Stimulated activated CD8-positive, alpha-beta memory T cell treated with anti-CD3 and anti-CD28 coated beads, Interleukin-4, amount 100 ng/mL, for 48 hours (primary cell): ENCODE measurements at regions not wholly inside any gene's neighbourhood (a gene's known extent, or its start where the extent isn't known, plus 50 kb on each side); places are given as distances from the start of the nearest gene placed in this dataset.

Source experiments
- DNase-seq: peaks from one replicate; pipeline ENCODE4 v3.0.0-alpha.2; 2020

DNA sequence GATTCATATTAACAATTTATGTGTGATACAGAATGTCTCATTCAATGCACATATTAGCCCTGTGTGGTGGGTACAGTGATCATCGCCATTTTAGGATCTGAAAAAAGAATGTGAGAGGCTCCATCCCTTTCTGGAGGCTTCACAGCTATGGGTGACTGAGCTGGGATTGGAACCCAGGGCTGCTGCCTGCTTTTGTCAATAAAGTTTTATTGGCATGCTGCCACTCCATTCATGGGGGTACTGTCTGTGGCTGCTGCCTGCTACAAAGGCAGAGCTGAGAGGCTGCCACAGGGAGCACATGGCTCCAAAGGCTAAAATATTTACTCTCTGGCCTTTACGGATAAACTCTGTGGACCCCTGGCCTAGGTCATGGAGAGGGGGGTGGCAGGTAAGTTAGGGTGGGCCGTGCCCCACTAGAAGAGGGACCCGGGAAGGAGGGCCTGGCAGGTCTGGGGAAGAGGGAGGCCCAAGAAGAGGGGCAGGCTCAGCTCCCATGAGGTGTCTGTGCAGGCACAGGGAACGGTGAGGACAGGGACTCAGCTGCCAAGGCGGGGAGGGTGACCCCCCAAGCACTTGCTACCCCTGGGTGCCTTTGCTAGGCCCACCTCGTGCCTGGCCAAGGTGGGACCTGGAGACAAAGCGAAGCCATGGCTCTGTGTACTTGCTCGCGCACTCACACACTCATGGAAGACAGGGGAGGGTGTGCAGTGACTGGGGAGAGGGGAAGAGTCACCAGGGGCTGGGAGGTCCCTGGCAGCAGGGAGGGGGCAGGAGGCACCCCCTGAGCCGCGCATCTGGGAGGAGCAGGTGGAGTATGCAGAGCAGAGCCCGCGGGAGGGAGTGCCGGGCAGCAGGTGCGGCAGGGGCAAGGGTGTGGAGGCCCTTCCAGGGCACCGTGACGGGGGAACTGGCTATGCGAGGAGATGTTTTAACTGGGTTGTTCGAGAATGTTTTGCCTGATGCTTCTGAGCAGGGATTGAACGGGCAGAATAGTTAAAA is 335.3 kb downstream of the CTTN start:
- no peak for DNase-seq

DNA sequence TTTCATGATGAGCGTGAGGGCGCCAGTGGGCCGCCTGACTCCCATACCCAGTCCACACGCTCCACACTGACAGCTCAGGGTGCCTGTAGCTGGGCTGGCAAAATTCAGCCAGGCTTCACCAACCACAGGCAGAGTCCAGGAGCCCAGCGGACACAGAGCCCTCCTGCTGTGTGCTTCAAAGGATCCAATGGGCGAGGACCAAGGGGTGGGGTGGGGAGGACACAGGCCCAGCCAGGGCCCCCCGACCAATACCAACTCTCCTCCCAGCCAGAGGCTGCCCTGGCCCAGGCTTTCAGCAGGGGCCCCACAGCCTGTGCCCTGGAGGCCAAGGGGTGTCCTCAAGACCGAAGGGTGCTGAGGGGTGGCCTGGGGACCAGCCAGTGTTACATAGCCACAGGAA is 336.1 kb downstream of the CTTN start:
- DNase-seq = no peak

DNA sequence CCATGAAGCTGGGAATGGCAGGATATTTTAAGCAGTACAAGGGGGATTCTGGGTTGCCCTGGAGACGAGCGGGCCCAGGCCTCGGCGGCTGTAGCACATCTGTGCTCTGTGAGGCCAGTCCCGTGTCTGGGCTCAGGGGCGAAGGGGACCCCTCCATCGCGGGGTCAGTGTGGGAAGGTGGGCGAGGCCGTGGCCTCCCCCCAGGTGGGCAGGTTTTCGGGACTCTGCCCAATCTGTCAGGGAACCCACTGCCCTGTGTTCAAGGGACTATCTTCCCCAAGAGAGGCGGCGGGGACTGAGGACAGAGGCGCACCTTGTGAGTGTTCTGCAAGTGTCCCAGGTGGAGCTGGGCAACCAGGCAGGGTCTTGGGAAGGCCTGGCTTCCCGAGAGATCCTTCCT is 336.6 kb downstream of the CTTN start:
- DNase-seq = no peak

DNA sequence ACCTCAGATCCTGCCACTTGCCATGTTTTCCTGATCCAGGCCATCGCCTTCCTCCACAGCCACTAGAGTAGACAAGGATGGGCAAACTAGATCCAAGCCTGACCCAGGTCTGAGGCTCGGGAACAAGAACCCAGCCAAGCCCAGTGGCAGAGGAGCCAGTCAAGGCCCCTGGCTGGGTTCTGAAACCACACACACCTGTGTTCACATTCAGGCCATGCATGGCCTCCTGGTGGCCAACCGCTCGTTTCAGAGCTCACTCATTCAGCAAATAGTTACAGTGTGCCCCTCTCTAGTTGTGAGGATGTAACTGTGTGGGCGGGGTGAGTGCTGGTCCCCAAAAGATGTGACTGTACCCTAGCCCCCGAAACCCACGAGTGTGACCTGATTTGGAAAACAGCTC is 337.6 kb downstream of the CTTN start:
- no peak for DNase-seq

DNA sequence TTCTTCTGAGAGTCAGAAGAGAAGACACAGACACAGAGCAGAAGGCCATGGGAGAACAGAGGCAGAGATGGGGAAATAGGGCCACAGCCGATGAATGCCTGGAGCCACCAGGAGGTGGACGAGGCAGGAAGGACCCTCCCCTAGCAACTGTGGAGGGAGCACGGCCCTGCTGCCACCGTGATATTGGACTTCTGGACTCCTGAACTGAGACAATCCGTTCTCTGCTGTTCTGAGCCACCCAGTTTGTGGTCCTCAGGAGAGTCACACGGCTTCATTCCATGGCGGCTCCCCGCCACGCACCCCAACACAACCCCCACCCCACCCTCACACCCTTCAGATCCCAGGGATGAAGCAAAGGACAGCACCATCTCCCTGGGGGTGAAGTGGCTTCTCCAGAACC is 338.1 kb downstream of the CTTN start:
- no peak for DNase-seq

DNA sequence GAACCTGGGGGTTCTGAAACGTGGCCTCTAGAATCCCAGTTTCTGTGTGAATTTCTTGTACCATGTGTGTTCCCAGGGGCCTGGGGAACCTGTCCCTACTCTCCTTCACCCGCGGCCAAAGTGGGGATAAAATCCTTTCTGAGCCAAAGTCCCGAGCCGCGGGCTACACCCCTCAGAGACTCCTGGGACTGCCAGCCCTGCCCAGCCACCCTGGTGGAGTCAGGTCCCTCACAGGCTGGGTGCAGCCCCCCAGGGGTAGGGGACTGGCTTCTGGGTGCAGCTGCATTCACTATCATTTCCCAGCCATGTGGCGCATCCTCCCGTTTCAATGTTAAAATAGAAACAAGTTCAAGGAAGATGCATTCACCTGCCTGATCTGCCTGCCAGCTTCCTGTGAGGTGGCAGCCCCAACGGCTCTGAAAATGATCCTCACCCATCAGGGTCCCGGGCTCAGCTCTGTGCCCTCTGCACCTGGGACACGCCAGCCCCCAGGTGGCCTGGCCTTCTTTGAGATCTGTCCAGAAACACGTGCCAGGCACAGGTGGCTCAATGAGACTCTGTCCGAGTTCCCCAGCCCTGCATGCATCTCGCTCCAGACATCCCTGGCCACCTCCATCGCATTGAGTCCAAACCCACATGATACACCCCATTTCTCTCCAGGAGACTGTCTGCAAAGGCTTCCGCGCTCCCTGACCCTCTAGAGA is 338.8 kb downstream of the CTTN start:
- DNase-seq = no peak

DNA sequence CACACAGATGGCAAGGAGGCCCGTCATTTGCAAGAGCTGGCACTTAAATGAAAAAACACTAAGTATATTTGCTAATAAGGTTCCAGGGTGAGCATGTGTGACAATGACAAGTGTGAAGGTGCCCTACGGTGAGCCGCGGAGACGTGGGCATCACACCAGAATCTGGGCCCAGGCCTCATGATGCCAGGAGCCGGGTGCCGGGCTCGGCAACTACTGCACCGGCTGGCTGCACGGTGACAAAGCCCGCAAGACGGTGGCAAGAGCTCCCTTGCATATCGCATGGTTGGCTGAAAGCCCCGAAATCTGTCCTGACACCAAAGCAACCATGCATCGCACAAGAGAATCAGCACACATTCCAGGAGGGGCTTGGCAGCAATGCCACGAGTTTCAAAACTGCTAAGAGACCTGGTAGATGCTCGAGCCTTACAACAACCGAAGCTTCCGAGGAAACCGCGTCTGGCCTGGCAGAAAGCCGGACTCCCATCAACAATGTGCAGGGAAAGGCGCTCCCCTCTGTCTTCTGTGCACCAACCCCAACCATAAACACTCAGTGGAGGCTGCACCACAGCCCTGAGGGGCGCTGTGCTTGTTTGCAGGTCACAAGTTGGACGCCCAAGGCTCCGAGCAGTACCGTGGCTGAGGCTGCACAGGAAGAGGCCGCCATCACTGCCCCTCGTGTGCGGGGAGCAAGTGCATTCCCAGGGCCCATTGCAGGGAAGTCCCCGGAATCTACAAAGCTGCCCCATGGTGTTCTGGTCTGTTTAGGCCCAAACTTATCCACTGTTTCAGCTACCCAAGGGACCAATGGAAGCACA is 339.7 kb downstream of the CTTN start:
- DNase-seq = no peak

DNA sequence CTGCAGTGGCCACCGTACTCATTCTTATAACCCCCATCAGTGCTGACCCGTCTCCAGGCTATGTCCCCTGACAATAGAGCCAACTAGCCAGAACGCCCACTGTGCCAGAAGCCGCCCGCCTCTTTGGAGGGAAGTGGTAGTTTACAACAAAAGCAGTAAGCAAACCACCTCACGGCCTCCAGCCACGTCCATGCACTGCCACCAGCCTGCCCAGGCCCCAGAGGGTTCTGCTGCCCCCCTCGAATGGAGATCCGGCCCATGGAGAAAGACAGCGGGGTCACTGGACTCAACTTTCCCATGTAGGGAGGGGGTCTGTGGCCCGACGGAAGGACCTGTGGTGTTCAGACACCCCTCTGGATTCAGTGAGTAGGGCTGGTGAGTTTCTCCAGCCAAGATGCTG is 340.3 kb downstream of the CTTN start:
- no peak for DNase-seq

DNA sequence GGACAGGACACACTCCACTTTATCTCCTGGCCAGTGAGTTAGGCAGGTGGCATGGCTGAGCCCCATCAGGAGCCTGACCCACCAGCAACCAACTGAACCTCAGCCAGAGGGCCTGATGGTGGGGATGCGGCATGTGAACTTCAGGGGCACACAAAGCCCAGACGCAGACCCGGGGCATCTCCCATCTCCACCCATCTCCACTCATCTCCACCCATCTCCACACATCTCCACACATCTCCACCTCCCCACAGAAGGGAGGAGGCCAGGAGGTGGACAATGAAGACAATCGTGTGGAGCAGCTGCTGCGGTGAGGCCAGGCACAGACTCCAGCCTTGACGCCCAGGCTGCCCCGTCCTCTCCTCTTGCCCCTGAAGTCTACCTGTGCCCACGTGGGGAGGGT is 340.8 kb downstream of the CTTN start:
- no peak for DNase-seq

DNA sequence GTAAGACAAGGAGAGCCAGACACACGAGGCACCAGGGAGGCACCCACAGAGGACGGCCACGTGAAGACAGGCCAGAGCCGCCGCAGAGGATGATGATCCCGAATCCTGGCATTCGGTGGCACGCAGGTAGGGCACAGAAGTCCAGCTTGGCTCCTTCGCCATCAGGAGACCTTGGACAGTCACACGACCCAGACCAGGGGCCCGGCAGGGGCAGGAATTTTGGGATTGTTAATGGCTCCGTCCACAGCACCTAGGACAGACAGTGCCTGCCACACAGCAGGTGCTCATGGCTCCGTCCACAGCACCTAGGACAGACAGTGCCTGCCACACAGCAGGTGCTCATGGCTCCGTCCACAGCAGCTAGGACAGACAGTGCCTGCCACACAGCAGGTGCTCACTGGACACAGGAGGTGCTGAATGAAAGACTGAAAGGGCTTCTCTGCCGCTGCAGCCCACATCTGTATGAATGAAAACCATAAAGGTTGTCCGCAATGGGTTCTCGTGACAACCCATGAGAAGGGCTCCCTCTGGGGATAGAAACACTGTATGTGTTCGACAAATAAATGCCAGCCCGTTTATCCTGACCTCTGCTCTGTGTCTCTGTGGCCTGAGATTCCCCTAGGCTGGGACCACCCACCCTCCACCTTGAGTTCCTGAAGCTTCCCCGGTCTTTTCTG is 341.6 kb downstream of the CTTN start:
- DNase-seq = no peak

DNA sequence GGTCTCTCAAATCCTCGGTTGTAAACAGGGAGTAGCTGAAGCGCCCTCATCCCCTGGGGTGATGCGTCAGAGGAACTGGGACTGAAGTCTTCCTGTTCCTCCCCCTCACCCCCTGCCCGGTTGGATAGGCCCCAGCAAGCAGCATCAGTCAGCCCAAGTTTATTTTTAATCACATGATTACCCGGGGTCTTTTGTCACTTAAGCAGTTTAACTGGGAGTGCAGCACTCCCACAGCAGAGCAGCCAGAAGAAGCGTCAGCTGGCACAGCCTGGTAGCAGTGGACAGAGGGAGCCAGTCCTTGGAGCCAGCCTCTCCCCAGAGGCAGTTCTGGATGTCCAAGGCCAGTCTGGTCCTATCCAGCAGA is 342.1 kb downstream of the CTTN start:
- no peak for DNase-seq

DNA sequence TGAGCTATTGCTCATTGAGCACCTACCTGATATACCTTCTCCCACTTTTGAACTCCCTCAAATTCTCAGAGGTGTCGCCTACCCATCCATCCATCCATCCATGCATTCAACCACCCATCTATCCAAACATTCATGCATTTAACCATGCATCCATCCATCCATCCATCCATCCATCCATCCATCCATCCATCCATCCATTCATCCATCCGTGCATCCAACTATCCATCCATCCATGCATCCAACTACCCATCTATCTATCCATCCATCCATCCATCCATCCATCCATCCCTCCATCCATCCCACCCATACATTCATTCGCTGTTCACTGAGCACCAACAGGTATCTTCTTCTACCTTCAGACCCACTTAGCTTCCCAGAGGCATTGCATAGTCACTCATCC is 342.8 kb downstream of the CTTN start:
- no peak for DNase-seq

DNA sequence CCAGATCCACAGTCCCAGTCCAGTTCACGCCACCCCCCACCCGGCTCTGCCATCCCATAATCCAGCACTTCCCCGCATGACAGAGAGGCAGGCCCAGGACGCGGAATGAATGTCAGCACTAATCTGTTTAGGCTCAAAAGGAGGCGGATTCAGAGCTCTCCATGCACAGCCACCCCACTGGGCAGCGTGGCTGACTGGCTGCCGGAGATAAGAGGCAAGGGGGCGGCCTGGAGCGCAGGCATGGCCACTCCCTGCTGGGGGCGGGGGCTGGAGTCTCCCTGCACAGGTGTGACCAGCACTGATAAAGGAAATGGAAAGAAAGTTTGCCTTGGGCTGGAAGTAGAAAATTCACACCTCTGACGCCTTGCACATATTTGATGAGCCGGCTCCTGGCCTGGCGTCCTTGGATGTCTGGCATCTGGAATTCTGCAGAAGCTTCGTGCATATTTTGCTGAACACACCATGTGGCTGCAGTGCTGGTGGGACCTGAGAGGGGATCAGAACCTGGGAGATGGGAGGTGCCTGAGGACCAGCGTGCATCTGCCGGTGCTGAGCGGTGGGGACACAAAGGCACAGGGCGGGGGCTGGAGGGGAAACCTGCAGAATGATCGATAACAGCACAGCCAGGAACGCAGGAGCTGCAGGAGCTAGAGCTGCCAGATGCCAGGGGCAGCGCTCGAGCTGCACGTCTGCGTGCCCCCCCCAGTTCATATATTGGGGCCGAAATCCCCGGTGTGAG is 344.4 kb downstream of the CTTN start:
- no peak for DNase-seq

DNA sequence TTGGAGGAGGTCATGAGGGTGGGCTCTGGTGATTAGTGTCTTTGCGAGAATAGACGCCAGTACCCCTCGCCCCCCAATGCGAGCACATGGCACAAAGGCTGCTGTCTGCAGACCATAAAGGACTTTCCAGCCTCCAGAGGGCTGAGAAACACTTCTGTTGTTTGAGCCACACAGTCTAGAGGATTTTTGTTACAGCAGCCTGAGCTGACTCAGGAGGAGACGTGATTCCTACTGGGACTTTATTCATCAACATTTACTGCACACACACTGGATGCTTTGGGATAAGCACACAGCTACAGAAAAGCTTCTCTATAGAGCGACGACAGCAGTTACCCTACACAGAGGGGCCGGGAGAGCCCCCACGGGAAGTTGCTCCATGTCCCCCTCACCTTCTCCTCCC is 345.0 kb downstream of the CTTN start:
- no peak for DNase-seq

DNA sequence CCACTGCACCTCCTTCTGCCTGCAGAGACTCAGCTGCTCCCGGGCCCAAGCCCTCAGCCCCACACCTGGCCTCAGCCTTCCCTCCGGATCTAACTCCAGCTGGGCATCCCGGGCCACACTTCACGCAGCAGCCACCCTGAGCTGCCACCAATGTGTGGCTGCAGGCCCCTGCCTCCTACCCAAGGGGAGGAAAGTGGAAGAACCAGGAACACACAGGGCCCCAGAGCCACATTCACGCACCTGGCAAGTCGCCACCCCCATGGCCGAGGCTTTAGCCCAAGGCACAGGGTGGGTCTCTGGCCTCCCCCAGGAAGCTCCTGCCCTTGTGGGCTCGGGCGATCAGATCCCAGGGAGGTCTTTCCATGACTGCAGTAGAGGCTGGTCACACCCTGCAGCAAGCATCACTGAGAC is 345.6 kb downstream of the CTTN start:
- DNase-seq = no peak

DNA sequence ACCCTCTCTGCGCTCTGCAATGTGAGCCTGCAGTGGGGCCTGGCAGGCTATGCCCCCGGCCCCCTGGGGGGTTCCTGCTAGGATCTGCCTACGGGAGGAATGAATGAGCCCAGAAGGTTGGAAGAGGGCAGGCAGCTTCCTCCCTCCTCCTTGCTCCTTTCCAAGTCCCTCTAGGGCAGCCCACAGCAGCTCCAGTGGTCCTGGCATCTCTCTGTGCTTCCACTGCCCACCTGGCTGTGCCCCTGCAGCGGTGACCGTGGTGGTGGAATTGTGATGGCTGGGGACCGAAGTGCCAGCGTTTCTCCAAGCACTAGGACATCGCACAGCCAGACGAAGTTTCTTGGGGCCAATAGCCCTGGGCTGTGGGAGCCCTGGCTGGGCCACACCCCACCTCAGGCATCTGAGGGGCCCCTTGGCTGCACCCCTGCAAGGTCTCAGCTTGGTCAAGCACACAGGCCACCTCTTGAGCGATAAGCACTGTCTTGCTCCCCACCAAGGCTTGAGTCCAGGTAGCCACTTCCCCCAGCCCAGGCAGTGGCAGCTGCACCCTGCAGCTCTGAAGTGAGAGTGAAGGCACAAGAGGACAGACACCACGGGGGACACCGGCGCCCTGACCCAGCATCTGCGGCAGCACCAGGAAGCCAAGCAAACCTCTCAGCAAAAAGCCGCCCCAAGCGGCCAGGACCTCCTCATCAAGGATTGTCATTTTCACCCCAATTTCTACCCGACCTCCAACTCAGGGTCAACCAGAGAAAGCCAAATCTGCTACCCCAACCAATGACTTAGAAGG is 346.3 kb downstream of the CTTN start:
- DNase-seq = no peak

DNA sequence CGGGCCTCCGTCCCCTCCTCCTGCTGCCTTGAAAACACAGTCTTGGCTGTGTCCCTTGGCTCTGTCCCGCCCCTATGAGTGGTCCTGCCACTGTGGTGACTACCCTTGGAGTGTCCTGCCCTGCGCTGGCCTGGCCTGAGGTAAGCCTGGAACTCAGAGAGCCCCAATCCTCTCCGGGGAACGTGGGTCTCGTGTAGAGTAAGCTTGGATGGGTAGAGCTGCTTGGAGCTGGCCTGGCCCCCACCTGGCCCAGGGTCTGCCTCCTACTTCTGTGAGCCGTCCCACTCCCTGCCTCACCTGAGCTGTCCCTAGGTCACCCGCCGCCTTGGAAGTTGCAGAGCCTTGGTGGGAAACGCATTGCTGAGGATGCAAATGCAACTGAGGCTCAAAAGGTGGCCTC is 347.1 kb downstream of the CTTN start:
- no peak for DNase-seq

DNA sequence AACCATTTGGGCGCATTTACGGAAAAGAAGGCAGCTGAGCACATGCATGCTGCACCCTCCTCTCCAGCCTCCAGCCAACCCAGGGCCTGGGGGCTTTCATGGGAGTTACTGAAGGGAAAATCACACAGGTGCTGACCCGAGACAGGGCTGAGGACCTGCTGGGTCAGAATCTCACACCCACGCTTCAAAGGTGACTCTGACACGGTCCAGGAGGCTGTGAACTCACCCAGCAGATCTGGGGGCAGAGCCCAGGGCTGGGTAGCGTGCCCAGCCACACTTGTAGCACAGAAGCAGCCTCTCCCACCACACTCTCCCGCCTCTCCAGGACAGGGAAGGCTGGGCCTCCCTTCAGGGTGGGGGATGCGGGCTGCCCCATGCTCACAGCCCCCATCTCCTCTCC is 347.6 kb downstream of the CTTN start:
- no peak for DNase-seq

DNA sequence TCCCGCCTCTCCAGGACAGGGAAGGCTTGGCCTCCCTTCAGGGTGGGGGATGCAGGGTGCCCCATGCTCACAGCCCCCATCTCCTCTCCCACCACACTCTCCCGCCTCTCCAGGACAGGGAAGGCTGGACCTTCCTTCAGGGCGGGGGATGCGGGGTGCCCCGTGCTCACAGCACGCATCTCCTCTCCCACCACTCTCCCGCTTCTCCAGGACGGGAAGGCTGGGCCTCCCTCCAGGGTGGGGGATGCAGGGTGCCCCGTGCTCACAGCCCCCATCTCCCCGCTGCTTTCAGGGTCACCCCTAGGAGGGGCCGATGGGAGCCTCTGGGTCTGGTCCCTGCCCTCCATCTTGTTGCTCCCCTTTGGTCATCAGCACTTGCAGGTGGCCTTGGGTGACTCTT is 348.0 kb downstream of the CTTN start:
- no peak for DNase-seq

DNA sequence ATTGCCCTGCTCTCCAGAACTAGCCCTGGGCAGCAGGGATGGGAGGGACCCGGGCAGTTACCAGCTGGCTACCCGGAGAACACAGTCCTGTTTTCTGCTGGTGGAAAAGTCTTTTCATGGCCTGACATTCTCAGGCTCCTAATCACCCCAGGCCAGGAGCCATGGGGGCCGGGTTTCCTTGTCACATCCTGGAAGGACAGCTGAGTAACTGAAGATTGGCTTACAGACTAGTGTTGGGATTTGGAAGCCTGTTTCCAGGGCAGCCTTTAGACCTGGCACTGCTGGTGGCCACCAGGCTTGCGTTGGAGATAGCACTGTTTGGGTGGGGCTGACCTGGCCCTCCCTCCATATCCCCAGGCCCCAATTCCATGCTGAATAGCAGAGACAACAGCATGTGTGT is 349.0 kb downstream of the CTTN start:
- DNase-seq = no peak

DNA sequence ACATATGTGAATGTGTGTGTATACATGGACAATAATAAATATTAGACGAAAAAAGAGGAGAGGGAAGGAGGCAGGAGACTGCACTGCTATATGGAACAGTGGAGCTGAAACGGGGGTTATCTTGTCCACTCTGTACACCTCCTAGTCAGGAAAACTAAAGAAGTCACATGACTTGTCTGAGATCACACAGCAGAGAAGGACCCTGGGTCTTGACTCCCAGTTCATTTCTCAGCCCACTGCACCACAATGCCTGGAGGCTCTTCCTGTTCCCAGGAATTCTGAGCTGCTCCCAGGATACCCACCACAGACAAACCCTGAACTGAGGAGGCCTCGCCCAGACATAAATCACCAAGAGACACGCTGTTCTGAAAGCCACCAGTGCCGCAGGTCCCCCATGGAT is 349.6 kb downstream of the CTTN start:
- DNase-seq = no peak
